Epithelial cell of esophagus (primary cell): ENCODE measurements at regions not wholly inside any gene's neighbourhood (a gene's known extent, or its start where the extent isn't known, plus 50 kb on each side); places are given as distances from the start of the nearest gene placed in this dataset.

Experiments used
- DNase-seq: peaks from one replicate; pipeline ENCODE4 v3.0.0; 2010; ENCODE audit warnings: low read depth
- H3K4me3 ChIP-seq: 2 replicates; pipeline ENCODE4 v1.5.1; 2011; ENCODE audit warnings: mild to moderate bottlenecking, low read length, control low read depth
- TF ChIP-seq, protein P1 (sequence below): IDR thresholded peaks from 2 replicates; pipeline ENCODE4 v1.5.1; 2011; ENCODE audit warnings: low read depth, mild to moderate bottlenecking, low read length, control low read depth, inconsistent platforms; ENCODE audit not compliant: insufficient read depth; ENCODE audit errors: missing control alignments

GRCh38 chr18:38843291-38843690 is 1277.7 kb upstream of the CELF4 start:
- no peak overlapping the region for H3K4me3 ChIP-seq
- no peak for DNase-seq
- TF ChIP-seq, protein P1, sequence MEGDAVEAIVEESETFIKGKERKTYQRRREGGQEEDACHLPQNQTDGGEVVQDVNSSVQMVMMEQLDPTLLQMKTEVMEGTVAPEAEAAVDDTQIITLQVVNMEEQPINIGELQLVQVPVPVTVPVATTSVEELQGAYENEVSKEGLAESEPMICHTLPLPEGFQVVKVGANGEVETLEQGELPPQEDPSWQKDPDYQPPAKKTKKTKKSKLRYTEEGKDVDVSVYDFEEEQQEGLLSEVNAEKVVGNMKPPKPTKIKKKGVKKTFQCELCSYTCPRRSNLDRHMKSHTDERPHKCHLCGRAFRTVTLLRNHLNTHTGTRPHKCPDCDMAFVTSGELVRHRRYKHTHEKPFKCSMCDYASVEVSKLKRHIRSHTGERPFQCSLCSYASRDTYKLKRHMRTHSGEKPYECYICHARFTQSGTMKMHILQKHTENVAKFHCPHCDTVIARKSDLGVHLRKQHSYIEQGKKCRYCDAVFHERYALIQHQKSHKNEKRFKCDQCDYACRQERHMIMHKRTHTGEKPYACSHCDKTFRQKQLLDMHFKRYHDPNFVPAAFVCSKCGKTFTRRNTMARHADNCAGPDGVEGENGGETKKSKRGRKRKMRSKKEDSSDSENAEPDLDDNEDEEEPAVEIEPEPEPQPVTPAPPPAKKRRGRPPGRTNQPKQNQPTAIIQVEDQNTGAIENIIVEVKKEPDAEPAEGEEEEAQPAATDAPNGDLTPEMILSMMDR = no peak

GRCh38 chr18:38826247-38826646 is 1260.6 kb upstream of the CELF4 start:
- no peak for DNase-seq
- TF ChIP-seq, protein P1 = no peak
- no peak overlapping the region for H3K4me3 ChIP-seq

GRCh38 chr18:38811209-38811608 is 1245.6 kb upstream of the CELF4 start:
- no peak overlapping the region for H3K4me3 ChIP-seq
- no peak for DNase-seq
- TF ChIP-seq, protein P1 = no peak

- TF ChIP-seq, protein P1 = no peak
- no peak for DNase-seq
- H3K4me3 ChIP-seq = no peak overlapping the region
Observed at GRCh38 chr18:38810789-38811188, 1245.2 kb upstream of the CELF4 start.

DNA sequence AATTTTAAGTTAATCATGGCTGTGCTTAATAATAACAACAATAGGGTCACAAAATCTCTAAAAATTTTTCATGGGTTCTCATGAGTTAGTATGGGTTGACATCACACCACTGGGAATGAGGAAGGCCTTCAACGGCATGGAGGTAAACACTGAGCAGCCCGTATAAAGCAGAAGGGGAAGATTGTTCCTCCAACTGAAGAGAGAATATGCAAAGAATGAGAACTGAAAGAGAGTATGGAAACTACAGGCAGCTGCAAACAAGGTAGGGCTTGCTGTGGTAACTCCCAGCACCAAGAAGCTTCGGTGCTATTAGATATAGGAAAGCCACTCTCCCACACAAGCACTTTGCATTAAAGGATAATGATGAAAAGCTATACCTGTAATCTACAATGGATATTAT is 1242.3 kb upstream of the CELF4 start:
- DNase-seq = no peak
- TF ChIP-seq, protein P1 = no peak
- H3K4me3 ChIP-seq = no peak overlapping the region

DNA sequence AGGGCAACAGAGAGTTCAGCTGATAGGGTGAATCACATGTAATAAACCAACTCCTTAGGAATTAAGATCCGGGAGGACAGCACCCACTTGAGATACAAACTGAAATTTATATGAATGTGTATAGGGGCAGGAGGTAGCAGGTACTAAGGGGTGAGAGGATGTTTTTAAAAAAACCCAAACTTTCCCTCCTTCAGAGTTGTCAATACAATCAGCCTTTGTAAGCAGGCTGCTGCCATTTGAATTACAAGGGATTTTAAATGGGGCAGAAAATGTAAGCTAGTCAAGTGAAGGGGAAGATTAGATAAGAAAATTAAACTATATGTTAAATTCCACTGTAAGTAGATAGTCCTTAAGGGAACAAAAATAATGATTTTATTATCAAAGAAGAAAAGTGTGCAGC is 1239.7 kb upstream of the CELF4 start:
- DNase-seq = no peak
- TF ChIP-seq, protein P1 = no peak
- H3K4me3 ChIP-seq = no peak overlapping the region

- DNase-seq = no peak
- H3K4me3 ChIP-seq = no peak overlapping the region
- TF ChIP-seq, protein P1 = no peak
Observed at GRCh38 chr18:38801640-38802039, 1236.0 kb upstream of the CELF4 start.
